Daoy (cell line): ENCODE measurements at regions not wholly inside any gene's neighbourhood (a gene's known extent, or its start where the extent isn't known, plus 50 kb on each side); places are given as distances from the start of the nearest gene placed in this dataset.
A peak's percentile ranks its signal among the peaks of the same experiment; 100 is the strongest.
"Not testable (repeated sequence)": the region's sequence is repeated elsewhere in the genome, so short reads cannot be mapped to it uniquely, and the experiment has no call there.

Source experiments
- DNase-seq: peaks from one replicate; pipeline ENCODE4 v3.0.0-alpha.2; 2015; ENCODE audit warnings: low read depth

GRCh38 chr2:228793116-228793515 is 478.0 kb downstream of the PID1 start:
- DNase-seq: no peak

GRCh38 chr2:228786901-228787300 is 484.2 kb downstream of the PID1 start:
- DNase-seq: no peak

- no peak for DNase-seq
Observed at GRCh38 chr2:228782281-228782680, 488.8 kb downstream of the PID1 start.

GRCh38 chr2:228777855-228778355 is 493.2 kb downstream of the PID1 start:
- no peak for DNase-seq

GRCh38 chr2:228774548-228774947 is 496.5 kb downstream of the PID1 start:
- no peak for DNase-seq

- DNase-seq: no peak
Observed at GRCh38 chr2:228771774-228772173, 499.3 kb downstream of the PID1 start.

GRCh38 chr2:228771315-228771714 is 499.8 kb downstream of the PID1 start:
- no peak for DNase-seq

- DNase-seq: peak; percentile 36
Observed at GRCh38 chr2:228768818-228769217, 502.3 kb downstream of the PID1 start.

GRCh38 chr2:228768141-228768540 is 502.9 kb downstream of the PID1 start:
- not testable (repeated sequence) for DNase-seq

- peak; percentile 4 for DNase-seq
Observed at GRCh38 chr2:228767196-228767595, 503.9 kb downstream of the PID1 start.

- no peak for DNase-seq
Observed at GRCh38 chr2:228763379-228763981, 507.6 kb downstream of the PID1 start.

GRCh38 chr2:228762565-228762964 is 508.5 kb downstream of the PID1 start:
- no peak for DNase-seq

GRCh38 chr2:228755661-228756060 is 515.4 kb downstream of the PID1 start:
- DNase-seq: not testable (repeated sequence)

GRCh38 chr2:228747483-228747882 is 523.6 kb downstream of the PID1 start:
- DNase-seq: peak; percentile 3

- DNase-seq: no peak
Observed at GRCh38 chr2:228738671-228739380, 532.3 kb downstream of the PID1 start.

GRCh38 chr2:228735697-228736096 is 535.4 kb downstream of the PID1 start:
- DNase-seq: no peak

- peak; percentile 8 for DNase-seq
Observed at GRCh38 chr2:228731517-228731916, 539.6 kb downstream of the PID1 start.

- no peak for DNase-seq
Observed at GRCh38 chr2:228728961-228729360, 542.1 kb downstream of the PID1 start.

- no peak for DNase-seq
Observed at GRCh38 chr2:228725031-228725430, 543.5 kb upstream of the SPHKAP start.

- DNase-seq: no peak
Observed at GRCh38 chr2:228723599-228723998, 542.1 kb upstream of the SPHKAP start.

- no peak for DNase-seq
Observed at GRCh38 chr2:228722311-228722710, 540.8 kb upstream of the SPHKAP start.

GRCh38 chr2:228720895-228721294 is 539.4 kb upstream of the SPHKAP start:
- DNase-seq: no peak

GRCh38 chr2:228709788-228710371 is 528.4 kb upstream of the SPHKAP start:
- no peak for DNase-seq
